HepG2 (cell line): ENCODE measurements at regions not wholly inside any gene's neighbourhood (a gene's known extent, or its start where the extent isn't known, plus 50 kb on each side); places are given as distances from the start of the nearest gene placed in this dataset.

ENCODE experiments used
- ATAD3A ChIP-seq: sonication (generic); formaldehyde crosslinking; IDR thresholded peaks from 2 replicates; pipeline ENCODE4 v1.4.0; 2020; ENCODE audit warnings: missing genetic modification reagents
- ATF7 ChIP-seq, 2 experiments: fragments of 450-650 bp in 1 of 2; sonication (generic) in 1 of 2; formaldehyde crosslinking in 1 of 2; IDR thresholded peaks; 2 replicates each; pipeline versions ENCODE4 v1.4.0 to v1.6.1; 2016 to 2020; ENCODE audit warnings: antibody characterized with exemption in 1 of 2, mild to moderate bottlenecking in 1 of 2, missing genetic modification reagents in 1 of 2
- ATM ChIP-seq: fragments of 450-650 bp; IDR thresholded peaks from 2 replicates; pipeline ENCODE4 v1.7.1; 2017; ENCODE audit warnings: mild to moderate bottlenecking, borderline replicate concordance
- CBX2 ChIP-seq, 2 experiments: fragments of 200-600 bp in 1 of 2; sonication (generic); formaldehyde crosslinking in 1 of 2; IDR thresholded peaks; 2 replicates each; pipeline versions ENCODE4 v1.7.0 to v1.8.1; 2018 to 2022; ENCODE audit warnings: low read depth in 2 of 2, low read length in 1 of 2, mild to moderate bottlenecking in 1 of 2, missing genetic modification reagents in 1 of 2
- ETS1 ChIP-seq: sonication (generic); formaldehyde crosslinking; IDR thresholded peaks from 2 replicates; pipeline ENCODE4 v1.4.0; 2020; ENCODE audit warnings: missing genetic modification reagents
- HDAC2 ChIP-seq: sonication (generic); formaldehyde crosslinking; IDR thresholded peaks from 2 replicates; pipeline ENCODE4 v1.4.0; 2020; ENCODE audit warnings: missing genetic modification reagents
- JUNB ChIP-seq: sonication (generic); formaldehyde crosslinking; IDR thresholded peaks from 2 replicates; pipeline ENCODE4 v1.8.0; 2022; ENCODE audit warnings: missing genetic modification reagents, mild to moderate bottlenecking, borderline replicate concordance
- MAFF ChIP-seq: IDR thresholded peaks from 2 replicates; pipeline ENCODE4 v1.6.1; 2011; ENCODE audit warnings: low read depth, low read length, improper control_type of control experiment
- MED1 ChIP-seq: sonication (generic); formaldehyde crosslinking; IDR thresholded peaks from 2 replicates; pipeline ENCODE4 v1.4.0; 2020; ENCODE audit warnings: missing genetic modification reagents
- MIXL1 ChIP-seq: IDR thresholded peaks from 2 replicates; pipeline ENCODE4 v1.6.1; 2016
- NFE2L1 ChIP-seq: sonication (generic); formaldehyde crosslinking; IDR thresholded peaks from 2 replicates; pipeline ENCODE4 v1.4.0; 2020; ENCODE audit warnings: missing genetic modification reagents, mild to moderate bottlenecking, borderline replicate concordance
- NR2C2 ChIP-seq: sonication (generic); formaldehyde crosslinking; IDR thresholded peaks from 2 replicates; pipeline ENCODE4 v1.4.0; 2020; ENCODE audit warnings: missing genetic modification reagents, mild to moderate bottlenecking, moderate library complexity, borderline replicate concordance
- POLR2A ChIP-seq, 2 experiments: IDR thresholded peaks; 2 replicates each; pipeline ENCODE4 v1.6.1; 2011; ENCODE audit warnings: low read depth in 2 of 2, low read length in 2 of 2, mild to moderate bottlenecking in 1 of 2, moderate library complexity in 1 of 2; ENCODE audit not compliant: insufficient read depth in 1 of 2
- SETDB1 ChIP-seq: sonication (generic); formaldehyde crosslinking; IDR thresholded peaks from 2 replicates; pipeline ENCODE4 v1.5.1; 2020; ENCODE audit warnings: missing genetic modification reagents, mild to moderate bottlenecking, borderline replicate concordance
- THAP8 ChIP-seq: sonication (generic); formaldehyde crosslinking; IDR thresholded peaks from 2 replicates; pipeline ENCODE4 v1.5.1; 2020; ENCODE audit warnings: missing genetic modification reagents, mild to moderate bottlenecking, borderline replicate concordance
- ZFP91 ChIP-seq: sonication (generic); formaldehyde crosslinking; IDR thresholded peaks from 2 replicates; pipeline ENCODE4 v1.9.0; 2022; ENCODE audit warnings: missing genetic modification reagents, mild to moderate bottlenecking, borderline replicate concordance
- ZFX ChIP-seq: sonication (generic); formaldehyde crosslinking; IDR thresholded peaks from 2 replicates; pipeline ENCODE4 v1.4.0; 2020; ENCODE audit warnings: mild to moderate bottlenecking, low read depth, missing genetic modification reagents, moderate library complexity
- ZNF224 ChIP-seq: sonication (generic); formaldehyde crosslinking; IDR thresholded peaks from 2 replicates; pipeline ENCODE4 v1.5.0; 2020; ENCODE audit warnings: mild to moderate bottlenecking, missing genetic modification reagents
- ZNF232 ChIP-seq: sonication (generic); formaldehyde crosslinking; IDR thresholded peaks from 2 replicates; pipeline ENCODE4 v1.4.0; 2020; ENCODE audit warnings: missing genetic modification reagents, borderline replicate concordance
- ZNF24 ChIP-seq: fragments of 450-650 bp; IDR thresholded peaks from 2 replicates; pipeline ENCODE4 v1.6.1; 2017; ENCODE audit warnings: antibody characterized with exemption, mild to moderate bottlenecking
- ZNF253 ChIP-seq: sonication (generic); formaldehyde crosslinking; IDR thresholded peaks from 2 replicates; pipeline ENCODE4 v1.8.0; 2022; ENCODE audit warnings: mild to moderate bottlenecking, missing genetic modification reagents, borderline replicate concordance
- ZNF296 ChIP-seq: sonication (generic); formaldehyde crosslinking; conservative IDR thresholded peaks from 2 replicates; pipeline ENCODE4 v1.5.0; 2020; ENCODE audit warnings: mild to moderate bottlenecking, missing genetic modification reagents
- ZNF326 ChIP-seq: sonication (generic); formaldehyde crosslinking; IDR thresholded peaks from 2 replicates; pipeline ENCODE4 v1.4.0; 2020; ENCODE audit warnings: missing genetic modification reagents, borderline replicate concordance
- ZNF558 ChIP-seq: sonication (generic); formaldehyde crosslinking; IDR thresholded peaks from 2 replicates; pipeline ENCODE4 v1.9.0; 2022; ENCODE audit warnings: mild to moderate bottlenecking, missing genetic modification reagents, borderline replicate concordance
- ZNF629 ChIP-seq: sonication (generic); formaldehyde crosslinking; conservative IDR thresholded peaks from 2 replicates; pipeline ENCODE4 v1.5.0; 2020; ENCODE audit warnings: missing genetic modification reagents
- ZNF720 ChIP-seq: sonication (generic); formaldehyde crosslinking; IDR thresholded peaks from 2 replicates; pipeline ENCODE4 v1.4.0; 2020; ENCODE audit warnings: missing genetic modification reagents

- peak; percentile 21; the same call in 1 of the 2 replicates for TF ChIP-seq ZNF629 (CRISPR knock-in tag)
- TF ChIP-seq ZNF232, result no peak
- TF ChIP-seq THAP8 (CRISPR knock-in tag), result no peak
- TF ChIP-seq ETS1 (CRISPR knock-in tag), result no peak
- TF ChIP-seq SETDB1 (CRISPR knock-in tag), result no peak
- TF ChIP-seq JUNB, result no peak
- TF ChIP-seq ATAD3A, result no peak
- peak in 1 of 2 experiments; percentile 12; a peak in 1 of 4 replicates for TF ChIP-seq POLR2A (IDR thresholded peaks at IDR 0.05; ENCODE audit: insufficient read depth in 1 of 2, low read depth in 2 of 2, low read length in 2 of 2)
- TF ChIP-seq ATM, result no peak
- no peak for TF ChIP-seq MIXL1 (CRISPR knock-in tag)
- TF ChIP-seq HDAC2 (CRISPR knock-in tag), result no peak; the same call in 1 of the 2 replicates
- no peak for TF ChIP-seq ZNF253 (CRISPR knock-in tag)
- TF ChIP-seq MAFF, result 0 out of 2 replicates have a peak, but pooled peaks have one; percentile 10
- 0 out of 2 replicates have a peak, but pooled peaks have one; percentile 66 for TF ChIP-seq ZNF224 (CRISPR knock-in tag)
- TF ChIP-seq ZNF558 (CRISPR knock-in tag), result no peak
- 0 out of 2 replicates have a peak, but pooled peaks have one; percentile 34 for TF ChIP-seq ZFX (CRISPR knock-in tag)
- TF ChIP-seq ZNF24, result no peak
- TF ChIP-seq NFE2L1 (CRISPR knock-in tag), result no peak
- TF ChIP-seq ATF7 (IDR thresholded peaks at IDR 0.05), result no peak
- 0 out of 2 replicates have a peak, but pooled peaks have one; percentile 42 for TF ChIP-seq ATF7 (CRISPR knock-in tag; IDR thresholded peaks at IDR 0.05)
- no peak for TF ChIP-seq ZNF720 (CRISPR knock-in tag)
- no peak for TF ChIP-seq ZNF326 (CRISPR knock-in tag)
- no peak for TF ChIP-seq NR2C2 (CRISPR knock-in tag)
- TF ChIP-seq ZFP91 (CRISPR knock-in tag), result peak; percentile 30; the same call in 1 of the 2 replicates
- no peak for TF ChIP-seq ZNF296
- no peak for TF ChIP-seq CBX2 (IDR thresholded peaks at IDR 0.05; ENCODE audit: low read depth, low read length)
- TF ChIP-seq CBX2 (CRISPR knock-in tag; IDR thresholded peaks at IDR 0.05; ENCODE audit: low read depth), result no peak
- TF ChIP-seq MED1 (CRISPR knock-in tag), result no peak
Observed at GRCh38 chr2:109676346-109676902, 62.3 kb downstream of the SOWAHC start (continued).
